GM19468 (cell line): ENCODE measurements at regions not wholly inside any gene's neighbourhood (a gene's known extent, or its start where the extent isn't known, plus 50 kb on each side); places are given as distances from the start of the nearest gene placed in this dataset.

ENCODE experiments used
- ATAC-seq: cut with Tn5 transposase; IDR thresholded peaks from one replicate; pipeline ENCODE4 v1.9.1; 2021; ENCODE audit warnings: mild to moderate bottlenecking, moderate library complexity, moderate number of reproducible peaks; ENCODE audit not compliant: unreplicated experiment; ENCODE audit errors: extremely low read depth

DNA sequence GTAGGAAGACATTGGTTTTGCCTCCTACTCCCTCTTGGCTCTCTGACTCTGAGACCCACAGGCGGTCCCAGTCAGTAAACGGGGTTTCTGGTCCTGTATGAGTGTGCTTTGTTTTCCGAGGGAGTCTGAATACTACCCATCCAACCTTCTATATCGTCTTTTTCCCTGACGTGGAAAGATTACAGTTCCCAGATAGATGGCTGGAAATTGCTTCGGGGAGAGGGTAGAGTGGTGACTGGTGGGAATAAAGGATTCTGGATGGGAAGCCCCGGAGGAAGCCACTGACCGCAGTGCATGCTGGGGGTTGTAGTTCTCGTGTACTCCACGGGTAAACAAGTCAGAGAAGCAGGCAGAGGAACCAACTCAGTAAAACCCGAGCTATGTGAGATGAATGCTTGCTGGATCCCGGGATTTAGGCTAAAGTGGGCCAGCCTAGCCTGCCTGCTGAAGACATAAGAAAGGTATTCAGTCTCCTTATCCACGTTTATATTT, 66.2 kb upstream of the IRF2BP2 start:
- no peak for ATAC-seq

DNA sequence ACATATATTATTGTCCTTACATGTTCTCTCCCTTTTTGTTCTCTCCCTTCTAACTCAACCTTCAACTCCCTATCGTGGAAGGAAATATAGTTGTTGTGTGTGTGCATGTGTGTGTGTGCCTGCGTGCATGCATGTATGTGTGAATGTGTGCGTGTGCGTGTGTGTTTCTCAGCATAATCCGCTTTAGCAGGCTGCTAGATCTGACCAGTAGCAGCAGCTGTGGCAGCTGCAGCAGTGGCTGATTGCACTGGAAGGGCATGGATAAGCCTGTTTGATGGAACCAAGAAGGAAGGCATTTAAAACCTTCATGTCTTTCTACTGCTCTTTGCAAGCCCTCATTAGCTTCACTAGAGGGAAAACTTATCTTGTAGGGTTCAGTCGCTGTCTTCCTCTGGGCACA, 65.6 kb upstream of the IRF2BP2 start:
- no peak for ATAC-seq

DNA sequence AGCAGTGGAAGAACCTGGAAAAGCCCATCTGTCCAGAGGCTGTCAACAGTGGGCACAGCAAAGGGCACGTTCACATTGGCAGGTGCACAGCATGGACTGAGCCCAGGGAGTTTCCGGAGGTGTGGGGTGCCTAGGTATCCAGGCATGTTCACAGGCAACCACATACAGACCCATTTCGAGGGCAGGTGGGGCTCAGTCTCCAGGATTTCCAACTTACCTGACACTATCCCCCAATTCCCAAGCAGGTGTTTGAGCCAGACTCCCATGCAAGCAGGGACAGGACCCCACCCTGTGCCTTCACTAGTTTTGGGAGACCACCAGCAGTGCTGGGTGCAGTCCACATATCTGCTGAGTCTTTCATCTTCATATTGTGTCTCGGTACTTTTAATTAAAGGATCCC, 65.0 kb upstream of the IRF2BP2 start:
- ATAC-seq = no peak

DNA sequence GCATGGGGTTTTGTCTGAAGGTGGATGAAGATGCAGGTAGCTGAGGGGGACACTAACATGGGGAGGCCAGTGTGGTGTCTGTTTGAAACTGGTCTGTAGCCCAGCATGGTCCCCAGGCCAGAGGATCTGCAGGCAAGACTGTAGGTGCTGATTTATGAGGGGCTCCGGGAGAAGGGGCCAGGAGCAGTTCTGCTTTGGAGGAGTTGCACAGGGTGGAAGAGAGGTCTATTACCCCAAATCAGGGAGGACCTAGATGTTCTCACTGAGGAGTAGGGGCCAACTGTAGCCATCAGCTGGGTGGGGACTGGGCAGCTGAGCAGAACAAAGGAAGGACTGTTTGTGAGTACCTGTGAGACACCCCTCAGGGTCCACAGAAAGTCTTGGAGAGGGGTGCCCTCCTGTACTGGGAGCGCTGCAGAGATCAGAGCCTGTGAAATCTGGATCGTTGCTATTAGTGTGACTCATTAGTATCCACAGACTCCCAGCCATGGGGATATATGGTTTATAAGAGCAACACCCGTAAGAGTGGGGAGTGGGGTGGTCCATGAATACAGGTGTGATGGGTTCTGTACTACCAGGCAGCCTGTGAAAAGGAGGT, 64.3 kb upstream of the IRF2BP2 start:
- ATAC-seq = no peak

DNA sequence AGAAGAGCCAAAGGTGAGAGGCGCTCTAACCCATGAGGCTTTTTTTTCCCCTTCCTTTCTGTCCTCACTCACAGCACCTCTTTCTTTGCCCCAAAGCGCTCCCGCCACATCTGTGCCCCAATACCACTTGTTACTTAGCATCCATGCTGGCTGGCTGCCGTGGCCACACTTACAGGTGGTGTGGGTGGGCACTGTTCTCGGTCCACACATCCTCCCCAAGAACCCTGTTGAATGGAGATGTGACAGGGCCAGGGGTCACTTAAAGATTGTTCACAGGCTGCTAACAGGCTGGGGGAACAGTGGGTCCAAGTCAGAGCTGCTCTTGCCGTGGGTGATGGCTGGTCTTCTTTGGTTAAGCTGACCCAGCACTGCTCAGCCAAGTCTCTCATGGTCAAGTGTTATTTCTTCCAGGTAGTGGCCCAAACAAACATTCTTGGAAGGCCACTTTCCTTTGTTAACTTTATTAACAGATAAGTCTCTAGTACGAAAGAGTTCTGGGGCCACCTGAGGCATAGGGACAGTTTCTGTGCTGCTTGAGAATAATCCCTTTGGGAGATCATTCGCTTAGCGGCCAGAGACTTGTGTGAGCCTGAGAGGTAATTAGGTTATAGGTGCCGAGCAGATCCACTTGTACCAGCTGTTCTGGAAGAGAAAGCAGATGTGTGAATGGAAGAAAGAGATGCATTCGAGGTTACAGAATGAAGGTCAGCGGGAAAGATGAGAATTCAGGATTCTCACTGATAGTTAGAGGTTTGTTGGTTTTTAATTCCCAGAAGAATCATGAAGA, 62.6 kb upstream of the IRF2BP2 start:
- ATAC-seq = no peak

DNA sequence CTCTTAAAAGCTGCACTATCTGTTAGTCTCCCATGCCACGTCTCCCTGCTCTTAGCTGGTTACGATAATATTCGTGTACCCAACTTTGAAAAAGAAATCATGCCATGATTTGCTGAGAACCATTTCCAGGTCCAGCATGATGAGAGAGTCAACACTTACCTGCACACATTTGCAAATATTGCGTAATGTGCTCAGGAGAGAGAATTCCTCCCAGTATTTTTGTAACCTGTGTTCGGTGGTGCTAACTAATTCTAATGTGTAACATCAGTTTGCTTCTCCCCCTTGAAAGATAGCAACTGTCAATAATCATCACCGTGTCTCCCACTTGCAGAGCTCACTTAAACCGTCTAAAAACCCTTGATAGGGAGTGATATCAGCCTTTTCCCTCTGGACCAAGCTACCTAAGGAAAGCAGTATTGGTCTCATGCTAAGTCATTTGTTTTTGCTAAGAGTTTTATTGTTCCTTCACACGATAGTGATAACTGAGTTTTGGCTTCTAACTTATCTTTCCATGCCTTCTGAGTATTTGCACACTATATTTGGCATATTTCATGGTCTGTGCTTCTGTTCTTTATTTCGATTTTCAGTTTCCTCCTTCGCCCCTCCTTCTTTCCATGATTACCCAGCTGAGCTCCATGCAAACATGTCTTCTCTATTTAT, 61.1 kb upstream of the IRF2BP2 start:
- ATAC-seq = no peak

DNA sequence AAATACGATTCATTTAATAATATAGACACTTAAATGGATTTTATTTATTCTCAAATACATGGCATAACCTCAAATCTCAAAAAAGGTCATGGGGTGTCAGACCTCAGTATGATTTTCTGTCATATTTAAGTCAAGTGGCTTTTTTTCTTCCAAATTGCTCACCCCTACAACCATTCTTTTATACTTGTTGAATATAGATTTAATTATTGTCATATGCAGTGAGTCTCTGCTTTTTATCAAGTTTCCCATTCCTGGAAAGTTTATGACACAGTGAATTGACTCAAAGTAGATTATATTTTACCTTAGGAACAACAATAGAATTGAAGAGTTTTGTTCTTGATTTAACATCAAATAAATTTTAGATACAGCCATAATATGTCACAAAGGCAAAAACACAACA, 59.5 kb upstream of the IRF2BP2 start:
- no peak for ATAC-seq

DNA sequence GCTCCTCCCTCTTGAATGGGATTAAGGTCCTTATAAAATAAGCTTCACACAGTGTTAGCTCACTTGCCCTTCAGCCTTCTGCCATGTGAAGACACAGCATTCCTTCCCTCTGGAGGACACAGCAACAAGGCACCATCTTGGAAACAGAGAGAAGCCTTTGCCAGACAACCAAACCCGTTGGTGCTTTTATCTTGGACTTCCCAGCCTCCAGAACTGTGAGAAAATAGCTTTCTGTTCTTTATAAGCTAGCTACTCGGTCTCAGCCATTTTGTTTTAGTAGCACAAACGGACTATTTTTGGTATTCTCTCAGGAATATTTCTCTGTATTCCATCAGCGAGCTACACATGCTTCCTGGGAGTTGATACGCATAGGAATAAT, 58.6 kb upstream of the IRF2BP2 start:
- no peak for ATAC-seq

DNA sequence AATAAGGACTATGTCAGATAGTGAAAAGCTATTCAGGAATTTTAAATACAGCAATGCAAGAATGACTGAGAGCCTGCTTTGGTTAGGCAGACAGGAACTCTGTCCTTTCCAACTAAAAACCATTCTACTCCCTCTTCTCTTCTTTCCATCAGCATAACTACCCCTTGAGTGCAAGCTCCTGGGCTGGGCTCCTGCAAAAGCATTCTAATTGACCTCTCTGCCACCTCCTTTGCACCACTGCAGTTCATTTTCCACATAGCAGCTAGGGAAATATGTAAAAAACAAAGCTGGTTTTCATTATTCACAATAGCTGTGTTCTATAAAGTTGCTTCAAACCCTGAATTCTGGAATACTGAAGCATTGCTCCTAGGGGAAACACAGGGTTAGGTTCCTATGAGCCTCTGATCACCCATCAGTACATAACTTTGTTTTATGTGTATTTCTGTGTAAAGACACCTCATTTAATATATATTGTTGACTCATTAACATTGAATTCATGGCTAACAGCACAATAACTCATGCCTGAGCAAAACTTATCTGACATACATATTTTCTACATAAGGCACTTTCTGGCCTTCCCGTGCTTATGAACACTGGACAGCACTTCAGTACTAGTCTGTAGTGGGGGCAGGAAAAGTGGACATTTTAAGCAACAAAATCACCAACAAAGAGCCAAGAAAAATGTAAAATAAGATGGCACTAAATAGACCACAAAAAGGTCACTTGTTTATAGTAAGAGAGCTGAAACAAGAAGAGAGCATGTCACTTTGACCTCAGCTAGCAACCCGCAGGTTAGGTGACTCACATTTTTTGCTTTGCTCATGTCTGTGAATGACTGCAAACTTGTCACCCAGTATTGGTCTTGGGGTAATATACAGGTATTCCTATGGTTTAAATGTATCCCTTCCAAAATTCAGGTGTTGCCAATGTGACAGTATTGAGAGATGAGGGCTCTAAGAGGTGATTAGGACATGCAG, 57.9 kb upstream of the IRF2BP2 start:
- ATAC-seq = no peak

DNA sequence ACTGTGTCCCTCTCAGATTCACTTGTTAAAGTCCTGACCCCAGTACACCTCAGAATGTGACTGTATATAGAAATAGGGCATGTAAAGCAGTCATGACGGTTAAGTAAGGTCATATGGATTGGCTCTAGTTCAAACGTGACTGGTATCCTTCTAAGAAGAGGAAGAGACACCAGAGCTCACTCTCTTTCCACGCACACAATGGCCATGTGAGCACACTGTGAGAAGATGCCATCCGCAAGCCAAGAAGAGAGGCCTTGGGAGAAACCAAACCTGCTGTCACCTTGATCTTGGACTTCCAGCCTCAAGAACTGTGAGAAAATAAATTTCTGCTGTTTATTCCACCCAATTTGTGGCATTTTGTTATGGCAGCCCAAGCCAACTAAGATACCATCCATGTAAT, 56.8 kb upstream of the IRF2BP2 start:
- ATAC-seq = no peak

DNA sequence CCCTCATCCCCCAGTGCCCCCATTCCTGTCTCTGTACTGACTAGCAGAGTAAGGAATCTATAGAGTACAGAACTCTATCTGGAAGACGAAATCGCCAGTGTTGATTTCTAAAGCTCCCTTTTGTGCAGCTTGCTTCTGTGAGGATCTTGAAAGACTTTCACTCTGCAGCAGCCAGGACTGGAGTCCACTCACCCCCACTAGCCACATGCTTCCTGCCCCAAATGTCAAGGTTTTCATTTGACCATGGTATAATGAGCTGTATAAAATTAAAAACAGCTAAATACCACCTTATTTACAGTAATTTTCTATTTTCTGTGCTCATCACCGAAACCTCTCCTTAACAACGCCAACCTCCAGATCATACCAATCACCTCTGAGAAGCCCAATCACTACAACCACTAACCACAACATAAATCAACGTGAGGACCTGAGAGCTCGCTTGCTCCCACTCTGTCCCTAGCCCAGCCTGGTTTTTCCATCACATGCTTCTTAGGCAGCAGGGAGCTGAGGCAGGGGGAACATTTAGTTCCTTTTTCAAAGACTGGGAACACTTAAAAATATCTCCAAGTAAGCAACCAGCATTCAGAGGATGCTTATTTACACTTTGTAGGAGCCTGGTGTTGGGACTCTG, 56.1 kb upstream of the IRF2BP2 start:
- no peak for ATAC-seq

DNA sequence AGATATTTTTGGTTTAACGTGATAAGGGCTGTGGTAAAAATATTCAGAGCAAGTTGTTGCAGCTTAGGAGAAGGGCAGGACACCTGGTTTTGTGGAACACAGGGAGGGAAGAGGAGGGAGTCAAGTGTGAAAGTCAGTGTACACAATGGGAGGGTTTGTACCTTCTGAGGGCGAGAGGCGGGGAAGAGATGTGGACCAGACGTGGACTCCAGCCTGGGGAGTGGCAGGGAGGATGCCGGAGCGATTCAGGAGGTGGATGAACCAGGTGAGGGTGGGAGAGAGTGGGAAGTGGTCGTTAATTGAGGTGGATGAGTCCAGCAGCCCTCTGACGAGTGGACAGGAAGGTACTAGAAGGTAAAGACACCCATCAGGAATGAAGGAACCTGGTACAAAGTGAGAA, 52.2 kb upstream of the IRF2BP2 start:
- no peak for ATAC-seq

DNA sequence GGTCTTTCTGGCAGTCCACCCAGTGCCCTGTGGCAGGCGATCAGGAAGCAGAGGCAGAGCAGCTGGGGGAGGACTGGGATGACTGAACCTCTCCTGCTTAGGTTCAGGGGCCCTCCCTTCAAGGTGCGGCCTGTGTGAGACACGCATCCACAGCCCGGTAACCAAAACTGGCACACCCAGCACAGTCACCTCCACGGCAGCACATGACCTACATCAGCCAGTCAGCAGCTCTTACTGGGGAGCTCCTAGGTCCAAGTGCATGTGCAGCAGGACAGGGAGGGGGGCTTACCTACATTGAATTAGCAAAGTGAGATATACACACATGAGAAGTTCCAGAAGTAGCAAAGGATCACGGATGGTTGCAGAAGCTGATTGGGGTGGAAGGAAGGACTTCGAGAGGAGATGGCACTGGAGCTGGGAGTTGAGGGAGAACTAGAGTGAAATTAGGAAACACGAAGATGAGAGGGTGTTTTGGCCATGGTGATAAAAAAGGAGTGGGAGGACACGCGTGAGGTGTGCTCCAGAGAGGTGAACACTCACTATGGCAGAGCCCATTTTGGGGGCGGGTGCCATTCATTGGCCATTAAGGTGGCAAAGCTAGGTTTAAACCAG, 51.4 kb upstream of the IRF2BP2 start:
- ATAC-seq = no peak

DNA sequence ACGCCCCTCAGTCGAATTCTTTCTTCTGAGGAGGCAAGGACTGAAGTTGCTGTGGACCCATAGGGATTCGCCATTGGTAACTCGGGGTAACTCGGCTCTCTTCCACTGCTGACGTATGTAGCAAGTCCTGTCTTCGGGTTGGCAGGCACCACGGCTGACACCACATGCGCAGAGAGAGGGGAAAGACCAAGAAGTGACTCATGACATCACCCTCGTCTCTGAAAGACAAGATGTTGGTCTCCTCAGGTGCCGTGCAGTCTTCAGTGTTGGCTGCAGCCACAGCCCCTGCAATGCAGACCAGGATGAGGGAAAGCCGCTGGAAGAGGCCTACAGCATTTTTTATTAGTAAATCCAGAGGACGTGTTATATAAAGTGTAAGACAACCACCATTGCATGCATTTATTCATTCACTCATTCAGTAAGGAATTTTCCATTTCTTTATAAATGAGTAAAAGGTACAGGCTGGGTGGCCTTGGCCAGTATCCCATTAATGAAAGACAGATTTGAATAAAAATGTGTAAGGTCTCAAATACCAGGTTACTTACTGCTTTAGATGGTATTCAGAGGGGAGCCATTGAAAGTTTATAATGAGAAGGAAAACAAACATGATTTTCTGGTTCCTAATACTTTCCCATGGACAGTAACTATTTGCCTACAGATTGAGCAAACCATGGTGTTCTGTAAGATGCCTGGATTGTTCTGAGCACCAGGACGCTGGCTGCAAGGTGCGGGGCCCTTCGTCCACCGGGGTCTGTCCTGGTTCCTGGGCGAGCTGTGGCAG, 50.7 kb upstream of the IRF2BP2 start:
- ATAC-seq = no peak
